ENCODE measurements at regions not wholly inside any gene's neighbourhood (a gene's known extent, or its start where the extent isn't known, plus 50 kb on each side); places are given as distances from the start of the nearest gene placed in this dataset.

GRCh38 chr14:84520711-84521338 lies 1009.1 kb upstream of the FLRT2 start:
- Histone ChIP-seq H3K4me1 (no peaks in the 10 kb centered on the region), H3K27ac (no peak overlapping the region), H3K36me3 (no peaks in the 10 kb centered on the region), H3K27me3 (no peaks in the 10 kb centered on the region), H3K4me3 (no peak overlapping the region), H3K9me3 (no peaks in the 10 kb centered on the region)
- TF ChIP-seq CTCF (IDR thresholded peaks at IDR 0.05) (no peak), POLR2A (IDR thresholded peaks at IDR 0.05) (no peak)
- WGBS, 4 donors: 73 to 86% (median 83%) methylated on average over 1 of the region's 1 CpG
- intact Hi-C loops (cut with DNase I): no loop called here
- DNase-seq (no peak), ATAC-seq (no peak)

DNA sequence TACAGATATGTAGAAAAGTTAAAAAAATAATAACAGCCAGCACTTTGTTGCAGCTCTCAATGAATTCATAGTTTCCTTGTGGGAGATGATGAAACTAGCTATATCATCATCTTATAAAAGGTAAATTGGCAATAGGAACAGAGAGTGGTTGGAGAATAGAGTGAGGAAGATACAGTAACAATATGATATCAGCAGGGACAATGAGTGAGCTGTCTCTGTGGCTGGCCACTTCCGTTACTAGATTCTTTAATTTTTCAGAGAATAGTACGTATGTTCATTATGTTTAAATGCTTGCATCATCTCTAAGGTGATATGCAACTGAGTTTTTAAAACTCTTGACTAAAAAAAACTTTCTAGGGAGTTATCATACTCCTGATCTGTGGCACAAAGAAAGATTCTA lies 1006.2 kb upstream of the FLRT2 start:
- no peak overlapping the region for H3K27ac ChIP-seq
- intact Hi-C loops (cut with DNase I): no loop called here
- no peaks in the 10 kb centered on the region for H3K27me3 ChIP-seq
- no peaks in the 10 kb centered on the region for H3K9me3 ChIP-seq
- no peak for ATAC-seq
- no peak for DNase-seq
- H3K36me3 ChIP-seq: no peaks in the 10 kb centered on the region
- no peak overlapping the region for H3K4me3 ChIP-seq
- no peaks in the 10 kb centered on the region for H3K4me1 ChIP-seq
- TF ChIP-seq CTCF (IDR thresholded peaks at IDR 0.05) (no peak), POLR2A (IDR thresholded peaks at IDR 0.05) (no peak)
- WGBS, 4 donors: 85 to 96% (median 89%) methylated on average over 2 of the region's 2 CpGs

GRCh38 chr14:84527706-84528105 lies 1002.2 kb upstream of the FLRT2 start:
- H3K27me3 ChIP-seq: no peaks in the 10 kb centered on the region
- ATAC-seq (no peak), DNase-seq (no peak)
- H3K9me3 ChIP-seq: no peaks in the 10 kb centered on the region
- intact Hi-C loops (cut with DNase I): no loop called here
- no peaks in the 10 kb centered on the region for H3K36me3 ChIP-seq
- WGBS, 4 donors: 66 to 78% (median 74%) methylated on average over 3 of the region's 3 CpGs
- no peak for TF ChIP-seq CTCF (IDR thresholded peaks at IDR 0.05)
- TF ChIP-seq POLR2A (IDR thresholded peaks at IDR 0.05): no peak
- no peak overlapping the region for H3K27ac ChIP-seq
- H3K4me3 ChIP-seq: no peak overlapping the region
- no peaks in the 10 kb centered on the region for H3K4me1 ChIP-seq

- TF ChIP-seq POLR2A (IDR thresholded peaks at IDR 0.05) (no peak), CTCF (IDR thresholded peaks at IDR 0.05) (no peak)
- Histone ChIP-seq H3K36me3 (no peaks in the 10 kb centered on the region), H3K27ac (no peak overlapping the region), H3K27me3 (no peaks in the 10 kb centered on the region), H3K4me1 (no peaks in the 10 kb centered on the region), H3K4me3 (no peak overlapping the region), H3K9me3 (peaks cover 0 to 5% (median 0%) of the 10 kb centered on the region in 12 donors)
- intact Hi-C loops (cut with DNase I): no loop called here
- 86 to 94% (median 91%) methylated on average over 2 of the region's 2 CpGs for WGBS, 4 donors
- ATAC-seq (no peak), DNase-seq (no peak)
Observed at GRCh38 chr14:84532016-84532415, 997.9 kb upstream of the FLRT2 start.
